ENCODE measurements at regions not wholly inside any gene's neighbourhood (a gene's known extent, or its start where the extent isn't known, plus 50 kb on each side); places are given as distances from the start of the nearest gene placed in this dataset.

DNA sequence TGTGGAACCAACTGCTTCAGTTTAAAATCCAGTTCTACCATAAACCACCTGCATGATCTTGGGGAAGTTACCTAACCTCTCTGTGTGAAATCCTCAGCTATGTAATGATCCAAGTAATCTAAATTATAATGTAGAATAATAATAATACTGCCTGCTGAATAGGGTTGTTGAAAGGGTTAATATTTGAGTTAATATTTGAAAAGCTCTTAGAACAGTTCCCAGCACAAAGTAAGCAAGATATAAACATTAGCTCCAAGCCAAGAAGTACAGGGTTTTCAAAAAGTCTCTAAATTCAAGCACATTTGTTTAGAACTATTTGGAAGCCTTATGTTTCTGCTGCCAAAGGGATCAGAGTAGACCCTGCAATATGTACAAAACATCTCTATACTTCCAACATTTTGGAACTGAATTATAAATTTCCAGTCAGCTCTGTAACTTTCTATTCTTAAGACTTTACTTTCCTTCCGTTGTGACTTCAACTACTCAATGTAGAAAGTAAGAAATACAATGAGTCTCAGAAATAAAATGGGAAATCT lies 76.7 kb upstream of the FAM9C start:
- ChIA-PET POLR2A (no interaction called here), CTCF (interaction anchor here (0.7 kb wide), 1 partner anchor 28 kb away, joined by 5 read pairs; no protein-coding TSS in a partner anchor)
- Mint-ChIP-seq H3K27me3 (peaks cover 0 to 2% (median 0%) of the 10 kb centered on the region in 5 donors), H3K9me3 (peaks cover 0 to 33% (median 10%) of the 10 kb centered on the region in 11 donors), H3K36me3 (peaks cover 0 to 19% (median 0%) of the 10 kb centered on the region in 5 donors), H3K4me1 (peaks cover 7 to 45% (median 38%) of the 10 kb centered on the region in 7 donors), H3K4me3 (no peak overlapping the region), H3K27ac (peak overlapping the region in 2 of 9 donors; percentile 38 to 57)
- Histone ChIP-seq H3K4me3 (ENCODE audit: low read length) (no peak overlapping the region), H3K27ac (ENCODE audit: low read depth, low read length) (no peak overlapping the region), H3K4me1 (ENCODE audit: control insufficient read depth in 2 of 2, insufficient read depth in 2 of 2, low read length in 2 of 2) (peaks cover 19 to 25% of the 10 kb centered on the region in 2 donors), H3K9me3 (ENCODE audit: control insufficient read depth in 2 of 3, low read length in 3 of 3) (peaks cover 0 to 4% (median 0%) of the 10 kb centered on the region in 3 experiments), H3K36me3 (ENCODE audit: control insufficient read depth in 2 of 3, insufficient read depth in 3 of 3, low read length in 3 of 3) (no peaks in the 10 kb centered on the region), H3K27me3 (ENCODE audit: control insufficient read depth in 2 of 2, insufficient read depth in 2 of 2, low read length in 2 of 2) (no peaks in the 10 kb centered on the region)
- DNase-seq (no peak), ATAC-seq (no peak)
- intact Hi-C loops (cut with micrococcal nuclease), result loop anchor here in 1 of 2 donors (10.0 kb wide), 1 partner anchor 134 kb away; no protein-coding TSS in a partner anchor

DNA sequence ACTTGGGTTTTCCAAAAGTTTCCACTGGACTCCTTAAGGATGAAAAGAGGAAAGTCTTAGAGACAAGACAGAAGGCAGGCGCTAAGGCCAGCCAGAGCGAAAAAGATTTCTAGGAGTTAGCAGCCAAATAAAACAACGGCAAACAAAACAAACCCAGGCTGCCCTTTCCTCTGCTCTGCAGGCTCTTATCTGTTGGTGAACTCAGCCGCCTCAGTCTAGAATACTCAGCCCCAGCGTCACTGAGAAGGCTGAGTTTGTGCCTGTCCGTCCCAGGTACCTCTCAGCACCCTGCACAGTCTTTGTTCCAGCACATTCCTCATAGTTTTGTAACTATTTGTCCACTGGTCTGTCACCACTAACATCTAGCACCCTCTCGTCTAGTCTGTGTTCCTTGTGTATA lies 75.6 kb upstream of the FAM9C start:
- ChIA-PET CTCF (no interaction called here), POLR2A (no interaction called here)
- Histone ChIP-seq H3K27me3 (ENCODE audit: control insufficient read depth in 2 of 2, insufficient read depth in 2 of 2, low read length in 2 of 2) (no peaks in the 10 kb centered on the region), H3K9me3 (ENCODE audit: control insufficient read depth in 2 of 3, low read length in 3 of 3) (peaks cover 0 to 4% (median 0%) of the 10 kb centered on the region in 3 experiments), H3K27ac (ENCODE audit: low read depth, low read length) (no peak overlapping the region), H3K4me3 (ENCODE audit: low read length) (no peak overlapping the region), H3K36me3 (ENCODE audit: control insufficient read depth in 2 of 3, insufficient read depth in 3 of 3, low read length in 3 of 3) (no peaks in the 10 kb centered on the region), H3K4me1 (ENCODE audit: control insufficient read depth in 2 of 2, insufficient read depth in 2 of 2, low read length in 2 of 2) (peaks cover 17 to 22% of the 10 kb centered on the region in 2 donors)
- H3K4me3 Mint-ChIP-seq, result no peak overlapping the region
- no peak for ATAC-seq
- H3K9me3 Mint-ChIP-seq, result peaks cover 0 to 39% (median 12%) of the 10 kb centered on the region in 11 donors
- peak overlapping the region in 1 of 9 donors; percentile 31 for H3K27ac Mint-ChIP-seq
- H3K4me1 Mint-ChIP-seq, result peaks cover 7 to 38% (median 32%) of the 10 kb centered on the region in 7 donors
- H3K36me3 Mint-ChIP-seq, result peaks cover 0 to 19% (median 0%) of the 10 kb centered on the region in 5 donors
- peaks cover 0 to 2% (median 0%) of the 10 kb centered on the region in 5 donors for H3K27me3 Mint-ChIP-seq
- DNase-seq, result no peak
- intact Hi-C loops (cut with micrococcal nuclease), result loop anchor here in 1 of 2 donors (10.0 kb wide), 1 partner anchor 135 kb away; no protein-coding TSS in a partner anchor

DNA sequence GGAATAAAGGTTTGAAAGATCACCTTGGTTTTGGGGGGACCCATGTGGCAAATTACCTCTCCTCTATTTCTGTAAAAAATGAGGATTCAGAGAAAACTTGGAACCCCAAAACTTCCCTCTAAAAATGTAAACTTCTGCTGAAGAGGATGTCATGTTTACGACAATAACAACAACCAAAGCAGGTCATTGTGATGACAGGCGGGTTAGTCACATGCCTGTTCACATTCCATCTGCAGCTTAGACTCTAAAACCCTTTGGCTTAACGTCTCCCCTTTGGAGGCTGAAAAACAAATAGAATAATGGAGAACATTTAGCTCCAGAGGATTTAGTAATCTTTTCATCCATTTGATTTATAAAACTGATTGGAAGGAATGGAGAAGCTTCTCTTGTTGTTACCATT lies 75.0 kb upstream of the FAM9C start:
- no peaks in the 10 kb centered on the region for H3K36me3 ChIP-seq (ENCODE audit: control insufficient read depth in 2 of 3, insufficient read depth in 3 of 3, low read length in 3 of 3)

DNA sequence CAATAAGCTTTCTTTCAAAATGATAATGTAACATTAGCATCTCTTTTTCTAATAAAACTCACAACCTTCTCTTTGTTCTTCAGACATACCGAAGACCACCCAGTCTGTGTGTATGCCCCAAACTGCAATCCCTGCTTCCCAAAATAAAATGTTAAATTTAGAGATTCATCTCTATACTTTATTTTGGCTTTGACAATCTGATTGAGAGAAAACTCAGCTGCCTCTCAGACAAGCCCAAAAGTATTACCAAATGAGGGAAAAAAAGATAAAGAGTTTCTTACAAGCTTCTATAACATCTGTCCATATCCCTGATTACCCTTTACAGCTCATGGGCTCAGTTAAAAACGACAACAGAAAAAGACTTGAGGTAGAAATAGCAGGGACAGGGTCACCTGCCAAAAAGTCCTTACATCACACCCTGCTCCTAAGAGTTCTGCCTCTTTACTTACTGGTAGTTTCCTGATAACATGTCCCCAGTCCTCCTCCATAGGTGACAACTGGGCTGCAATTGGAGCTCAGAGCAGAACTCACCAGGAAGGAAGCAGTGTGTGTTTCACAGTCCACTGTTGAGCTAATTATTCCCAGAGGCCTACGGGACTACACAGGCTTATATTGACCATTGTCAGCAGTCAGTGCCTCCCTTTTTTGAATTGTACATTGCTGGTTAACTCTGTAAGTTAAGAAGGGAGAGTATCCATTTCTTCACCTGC lies 70.9 kb upstream of the FAM9C start:
- H3K9me3 Mint-ChIP-seq, result peaks cover 0 to 47% (median 10%) of the 10 kb centered on the region in 11 donors
- Histone ChIP-seq H3K27ac (ENCODE audit: low read depth, low read length) (no peak overlapping the region), H3K4me3 (ENCODE audit: low read length) (no peak overlapping the region), H3K9me3 (ENCODE audit: control insufficient read depth in 2 of 3, low read length in 3 of 3) (peaks cover 0 to 4% (median 0%) of the 10 kb centered on the region in 3 experiments), H3K27me3 (ENCODE audit: control insufficient read depth in 2 of 2, insufficient read depth in 2 of 2, low read length in 2 of 2) (no peaks in the 10 kb centered on the region), H3K36me3 (ENCODE audit: control insufficient read depth in 2 of 3, insufficient read depth in 3 of 3, low read length in 3 of 3) (no peaks in the 10 kb centered on the region), H3K4me1 (ENCODE audit: control insufficient read depth in 2 of 2, insufficient read depth in 2 of 2, low read length in 2 of 2) (no peaks in the 10 kb centered on the region)
- H3K36me3 Mint-ChIP-seq, result peaks cover 0 to 19% (median 0%) of the 10 kb centered on the region in 5 donors
- DNase-seq (no peak), ATAC-seq (no peak)
- peaks cover 0 to 2% (median 0%) of the 10 kb centered on the region in 5 donors for H3K27me3 Mint-ChIP-seq
- CTCF ChIA-PET, result no interaction called here
- POLR2A ChIA-PET, result interaction anchor here (0.6 kb wide), 1 partner anchor 56 kb away, joined by 3 read pairs; no protein-coding TSS in a partner anchor
- H3K27ac Mint-ChIP-seq, result no peak overlapping the region
- intact Hi-C loops (cut with micrococcal nuclease), result no loop called here
- peaks cover 0 to 11% (median 4%) of the 10 kb centered on the region in 7 donors for H3K4me1 Mint-ChIP-seq
- H3K4me3 Mint-ChIP-seq, result no peak overlapping the region

More for the DNA sequence above, 75.0 kb upstream of the FAM9C start:
- Mint-ChIP-seq H3K4me1 (peaks cover 2 to 32% (median 26%) of the 10 kb centered on the region in 7 donors), H3K9me3 (peaks cover 0 to 46% (median 12%) of the 10 kb centered on the region in 11 donors), H3K27ac (peak overlapping the region in 1 of 9 donors; percentile 31), H3K36me3 (peaks cover 0 to 19% (median 0%) of the 10 kb centered on the region in 5 donors), H3K27me3 (peaks cover 0 to 2% (median 0%) of the 10 kb centered on the region in 5 donors), H3K4me3 (no peak overlapping the region)
- Histone ChIP-seq H3K4me1 (ENCODE audit: control insufficient read depth in 2 of 2, insufficient read depth in 2 of 2, low read length in 2 of 2) (peaks cover 11 to 15% of the 10 kb centered on the region in 2 donors), H3K9me3 (ENCODE audit: control insufficient read depth in 2 of 3, low read length in 3 of 3) (peaks cover 0 to 4% (median 0%) of the 10 kb centered on the region in 3 experiments), H3K4me3 (ENCODE audit: low read length) (no peak overlapping the region), H3K27me3 (ENCODE audit: control insufficient read depth in 2 of 2, insufficient read depth in 2 of 2, low read length in 2 of 2) (no peaks in the 10 kb centered on the region), H3K27ac (ENCODE audit: low read depth, low read length) (no peak overlapping the region)
- intact Hi-C loops (cut with micrococcal nuclease), result no loop called here
- no peak for DNase-seq
- ATAC-seq, result no peak
- ChIA-PET CTCF (no interaction called here), POLR2A (no interaction called here)

DNA sequence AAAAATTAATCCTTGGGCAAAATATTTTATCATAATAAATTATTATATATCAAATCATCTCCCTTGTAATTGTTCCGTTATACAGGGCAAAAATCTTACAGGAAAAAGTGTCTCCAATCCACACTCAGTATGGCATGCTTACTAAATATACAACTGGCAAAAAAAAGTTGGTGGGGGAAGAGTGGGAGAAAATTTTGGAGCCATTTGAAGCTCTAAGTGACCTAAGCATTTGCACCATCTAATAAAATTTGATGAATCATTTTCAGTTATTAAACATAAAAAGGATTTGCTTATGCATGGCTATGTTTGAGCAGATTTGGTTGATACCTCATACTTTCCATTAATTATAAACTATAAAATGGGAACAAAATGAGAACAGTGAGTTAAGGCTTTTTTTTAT lies 68.1 kb upstream of the FAM9C start:
- ChIA-PET POLR2A (no interaction called here), CTCF (interaction anchor here (0.7 kb wide), 1 partner anchor 158 kb away, joined by 5 read pairs; no protein-coding TSS in a partner anchor)
- Histone ChIP-seq H3K9me3 (ENCODE audit: control insufficient read depth in 2 of 3, low read length in 3 of 3) (peaks cover 0 to 4% (median 0%) of the 10 kb centered on the region in 3 experiments), H3K4me1 (ENCODE audit: control insufficient read depth in 2 of 2, insufficient read depth in 2 of 2, low read length in 2 of 2) (no peaks in the 10 kb centered on the region), H3K4me3 (ENCODE audit: low read length) (no peak overlapping the region), H3K27ac (ENCODE audit: low read depth, low read length) (no peak overlapping the region), H3K27me3 (ENCODE audit: control insufficient read depth in 2 of 2, insufficient read depth in 2 of 2, low read length in 2 of 2) (no peaks in the 10 kb centered on the region), H3K36me3 (ENCODE audit: control insufficient read depth in 2 of 3, insufficient read depth in 3 of 3, low read length in 3 of 3) (no peaks in the 10 kb centered on the region)
- DNase-seq (no peak), ATAC-seq (no peak)
- H3K27ac Mint-ChIP-seq, result no peak overlapping the region
- H3K36me3 Mint-ChIP-seq, result peaks cover 0 to 13% (median 0%) of the 10 kb centered on the region in 5 donors
- H3K9me3 Mint-ChIP-seq, result peaks cover 0 to 27% (median 5%) of the 10 kb centered on the region in 11 donors
- H3K4me1 Mint-ChIP-seq, result peaks cover 0 to 8% (median 4%) of the 10 kb centered on the region in 7 donors
- no peak overlapping the region for H3K4me3 Mint-ChIP-seq
- H3K27me3 Mint-ChIP-seq, result peaks cover 0 to 2% (median 0%) of the 10 kb centered on the region in 5 donors
- intact Hi-C loops (cut with micrococcal nuclease), result no loop called here

DNA sequence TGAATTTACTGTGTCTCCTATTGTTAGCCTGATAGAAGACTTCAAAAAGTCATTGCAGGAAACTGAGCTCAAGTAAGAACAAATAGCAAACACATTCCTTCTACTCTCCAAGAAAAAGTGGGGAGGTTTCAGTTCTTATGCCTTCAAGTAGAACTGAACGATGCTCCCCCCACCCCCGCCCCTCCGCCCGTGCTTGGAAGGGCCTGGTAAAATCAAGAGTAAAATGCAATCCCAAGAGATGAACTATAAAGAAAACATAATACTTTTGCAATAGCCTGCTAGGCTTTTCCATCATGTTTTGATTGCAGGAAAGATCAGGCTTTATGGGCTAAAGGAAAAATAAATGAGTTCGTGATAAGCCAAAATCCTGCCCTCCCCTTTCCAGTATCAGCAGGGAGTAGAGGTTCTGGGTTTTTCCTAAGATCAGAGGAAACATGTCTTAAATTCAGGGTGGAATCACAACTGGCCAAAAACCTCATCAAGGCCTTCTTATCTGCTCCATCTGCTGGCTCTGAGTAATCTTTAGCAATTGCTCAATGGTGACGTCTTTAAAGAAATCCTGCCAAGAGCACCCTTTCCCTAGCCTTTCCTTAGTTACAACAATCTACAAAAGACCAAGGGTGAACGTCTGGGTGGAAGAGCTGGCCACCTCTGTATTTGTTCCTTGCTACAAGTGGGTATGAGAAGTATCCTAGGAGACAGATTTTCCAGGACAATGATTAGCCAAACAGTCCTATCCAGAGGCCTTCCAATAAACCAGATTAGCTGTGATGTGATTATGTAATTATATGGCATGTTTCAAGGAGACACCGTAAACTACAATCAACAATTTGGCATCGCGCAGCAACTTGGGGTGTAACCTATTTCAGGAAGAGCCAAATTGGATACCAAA lies 66.3 kb upstream of the FAM9C start:
- CTCF ChIA-PET, result no interaction called here
- Histone ChIP-seq H3K36me3 (ENCODE audit: control insufficient read depth in 2 of 3, insufficient read depth in 3 of 3, low read length in 3 of 3) (no peaks in the 10 kb centered on the region), H3K27ac (ENCODE audit: low read depth, low read length) (no peak overlapping the region), H3K9me3 (ENCODE audit: control insufficient read depth in 2 of 3, low read length in 3 of 3) (no peaks in the 10 kb centered on the region), H3K27me3 (ENCODE audit: control insufficient read depth in 2 of 2, insufficient read depth in 2 of 2, low read length in 2 of 2) (no peaks in the 10 kb centered on the region), H3K4me1 (ENCODE audit: control insufficient read depth in 2 of 2, insufficient read depth in 2 of 2, low read length in 2 of 2) (no peaks in the 10 kb centered on the region), H3K4me3 (ENCODE audit: low read length) (no peak overlapping the region)
- H3K27me3 Mint-ChIP-seq, result no peaks in the 10 kb centered on the region
- ATAC-seq (no peak), DNase-seq (no peak)
- H3K27ac Mint-ChIP-seq, result no peak overlapping the region
- peaks cover 0 to 8% (median 4%) of the 10 kb centered on the region in 7 donors for H3K4me1 Mint-ChIP-seq
- peaks cover 0 to 9% (median 0%) of the 10 kb centered on the region in 5 donors for H3K36me3 Mint-ChIP-seq
- H3K9me3 Mint-ChIP-seq, result peaks cover 0 to 14% (median 0%) of the 10 kb centered on the region in 11 donors
- H3K4me3 Mint-ChIP-seq, result no peak overlapping the region
- intact Hi-C loops (cut with micrococcal nuclease), result no loop called here
- POLR2A ChIA-PET, result no interaction called here

Data from naive thymus-derived CD4-positive, alpha-beta T cell (primary cell).